Neuronal stem cell (in vitro differentiated cells): ENCODE measurements at regions not wholly inside any gene's neighbourhood (a gene's known extent, or its start where the extent isn't known, plus 50 kb on each side); places are given as distances from the start of the nearest gene placed in this dataset.

Experiments
- DNase-seq: peaks from one replicate; pipeline ENCODE4 v3.0.0-alpha.2; 2013; ENCODE audit warnings: low spot score
- H2AFZ ChIP-seq: one replicate; pipeline ENCODE4 v1.6.1; 2013; ENCODE audit warnings: mild to moderate bottlenecking, low read length, inconsistent platforms
- H2AK5ac ChIP-seq: 2 replicates; pipeline ENCODE4 v1.6.1; 2013; ENCODE audit warnings: low read depth, mild to moderate bottlenecking, inconsistent platforms, low read length, moderate library complexity, mixed read lengths
- H2BK120ac ChIP-seq: 2 replicates; pipeline ENCODE4 v1.6.1; 2013; ENCODE audit warnings: low read depth, mild to moderate bottlenecking, inconsistent platforms, low read length, moderate library complexity, mixed read lengths
- H2BK12ac ChIP-seq: one replicate; pipeline ENCODE4 v1.6.1; 2013; ENCODE audit warnings: low read length, inconsistent platforms
- H2BK15ac ChIP-seq: 2 replicates; pipeline ENCODE4 v1.6.1; 2013; ENCODE audit warnings: mild to moderate bottlenecking, low read length, inconsistent platforms, mixed read lengths
- H2BK5ac ChIP-seq: one replicate; pipeline ENCODE4 v1.6.1; 2013; ENCODE audit warnings: inconsistent platforms, mild to moderate bottlenecking, low read length, moderate library complexity
- H3K14ac ChIP-seq: one replicate; pipeline ENCODE4 v1.6.1; 2013; ENCODE audit warnings: low read length, inconsistent platforms
- H3K18ac ChIP-seq: 2 replicates; pipeline ENCODE4 v1.6.1; 2013; ENCODE audit warnings: low read length, inconsistent platforms
- H3K23ac ChIP-seq: 2 replicates; pipeline ENCODE4 v1.6.1; 2013; ENCODE audit warnings: low read depth, mild to moderate bottlenecking, mixed read lengths, low read length, inconsistent platforms; ENCODE audit not compliant: poor library complexity
- H3K27ac ChIP-seq: replicated peaks from 3 replicates; pipeline ENCODE4 v1.5.1; 2013; ENCODE audit warnings: low read length, inconsistent platforms
- H3K27me3 ChIP-seq, 3 experiments: 2 replicates each; pipeline ENCODE4 v1.6.1; 2013; ENCODE audit warnings: low read length in 3 of 3, mild to moderate bottlenecking in 2 of 3, inconsistent platforms in 1 of 3, low read depth in 1 of 3, mixed read lengths in 1 of 3, moderate library complexity in 1 of 3; ENCODE audit not compliant: control insufficient read depth in 3 of 3, insufficient read depth in 3 of 3
- H3K36me3 ChIP-seq, 2 donors: replicated peaks in 1 of 2; 2 replicates each; pipeline ENCODE4 v1.6.1; 2013; ENCODE audit warnings: low read length in 2 of 2; ENCODE audit not compliant: control insufficient read depth in 2 of 2, insufficient read depth in 2 of 2
- H3K4ac ChIP-seq: 2 replicates; pipeline ENCODE4 v1.6.1; 2013; ENCODE audit warnings: inconsistent platforms, mild to moderate bottlenecking, low read length, moderate library complexity
- H3K4me1 ChIP-seq, 2 donors: 1 replicate in 1 of 2; 2 replicates in 1 of 2; pipeline ENCODE4 v1.6.1; 2013; ENCODE audit warnings: low read length in 2 of 2, low read depth in 1 of 2; ENCODE audit not compliant: control insufficient read depth in 2 of 2, insufficient read depth in 1 of 2
- H3K4me2 ChIP-seq: one replicate; pipeline ENCODE4 v1.6.1; 2013; ENCODE audit warnings: mild to moderate bottlenecking, low read length, inconsistent platforms; ENCODE audit not compliant: insufficient read depth, poor library complexity, severe bottlenecking
- H3K4me3 ChIP-seq, 2 donors: 2 replicates each; pipeline ENCODE4 v1.5.1; 2013; ENCODE audit warnings: low read length in 2 of 2, mild to moderate bottlenecking in 2 of 2, inconsistent platforms in 1 of 2, moderate library complexity in 1 of 2
- H3K79me1 ChIP-seq: one replicate; pipeline ENCODE4 v1.6.1; 2013; ENCODE audit warnings: low read depth, mild to moderate bottlenecking, inconsistent platforms, low read length, moderate library complexity
- H3K9ac ChIP-seq: one replicate; pipeline ENCODE4 v1.6.1; 2013; ENCODE audit warnings: mild to moderate bottlenecking, low read depth, low read length, inconsistent platforms; ENCODE audit not compliant: poor library complexity
- H3K9me3 ChIP-seq, 2 donors: replicated peaks in 1 of 2; 2 replicates each; pipeline versions ENCODE3 to v1.6.1; 2013; ENCODE audit warnings: low read length in 2 of 2, mild to moderate bottlenecking in 2 of 2, inconsistent platforms in 1 of 2, low read depth in 1 of 2, mixed read lengths in 1 of 2, moderate library complexity in 1 of 2; ENCODE audit not compliant: control insufficient read depth in 2 of 2, insufficient read depth in 1 of 2
- H4K8ac ChIP-seq: one replicate; pipeline ENCODE4 v1.6.1; 2013; ENCODE audit warnings: low read depth, mild to moderate bottlenecking, inconsistent platforms, low read length, moderate library complexity
- H4K91ac ChIP-seq: one replicate; pipeline ENCODE4 v1.6.1; 2013; ENCODE audit warnings: low read length, low read depth, mild to moderate bottlenecking, inconsistent platforms; ENCODE audit not compliant: poor library complexity
- WGBS, 2 donors: extraction: QIAGEN DNeasy Blood & Tissue Kit; methylation state at CpG; one replicate each; pipeline ENCODE4 v1.1.7; 2013; ENCODE audit warnings: missing lambda C conversion rate in 2 of 2, mixed read lengths in 1 of 2; ENCODE audit not compliant: insufficient read length in 2 of 2, insufficient replicate concordance in 1 of 2; ENCODE audit errors: extremely low coverage in 2 of 2; 5-methylcytosine and 5-hydroxymethylcytosine counted together

GRCh38 chr2:729376-729861 lies 52.2 kb upstream of the TMEM18 start:
- Histone ChIP-seq H3K4me2 (no peak overlapping the region), H3K9me3 (peaks cover 0 to 4% of the 10 kb centered on the region in 2 donors), H3K4me3 (no peak overlapping the region), H3K14ac (no peak overlapping the region), H4K8ac (no peak overlapping the region), H2BK120ac (no peak overlapping the region), H2BK15ac (no peak overlapping the region), H3K4ac (no peak overlapping the region), H2BK12ac (no peak overlapping the region), H2BK5ac (no peak overlapping the region), H3K36me3 (peaks cover 0 to 4% of the 10 kb centered on the region in 2 donors), H3K23ac (no peak overlapping the region), H3K27me3 (peaks cover 0 to 4% (median 0%) of the 10 kb centered on the region in 3 experiments), H3K4me1 (no peaks in the 10 kb centered on the region), H3K9ac (no peak overlapping the region), H4K91ac (no peak overlapping the region), H2AFZ (no peak overlapping the region), H2AK5ac (no peak overlapping the region), H3K18ac (no peak overlapping the region), H3K27ac (no peak overlapping the region), H3K79me1 (no peaks in the 10 kb centered on the region)
- WGBS, 2 donors: no CpG with 5 or more reads among the region's 10 CpGs
- DNase-seq: no peak

- Histone ChIP-seq H3K18ac (no peak overlapping the region), H3K4ac (peak overlapping the region; percentile 19), H2AK5ac (no peak overlapping the region), H3K27me3 (peaks cover 0 to 10% (median 0%) of the 10 kb centered on the region in 3 experiments), H3K79me1 (no peaks in the 10 kb centered on the region), H3K36me3 (peaks cover 0 to 4% of the 10 kb centered on the region in 2 donors), H3K4me3 (peak overlapping the region in 1 of 2 donors; percentile 23), H3K4me1 (no peaks in the 10 kb centered on the region), H3K4me2 (no peak overlapping the region), H3K9ac (no peak overlapping the region), H2AFZ (no peak overlapping the region), H3K23ac (peak overlapping the region; percentile 26), H2BK15ac (no peak overlapping the region), H3K14ac (no peak overlapping the region), H2BK120ac (no peak overlapping the region), H2BK12ac (no peak overlapping the region), H4K8ac (no peak overlapping the region), H3K27ac (no peak overlapping the region), H3K9me3 (peaks cover 0 to 4% of the 10 kb centered on the region in 2 donors), H2BK5ac (no peak overlapping the region), H4K91ac (no peak overlapping the region)
- WGBS, 2 donors: no CpG with 5 or more reads among the region's 1 CpG
- DNase-seq: no peak
Observed at GRCh38 chr2:728165-728564, 51.0 kb upstream of the TMEM18 start.

- no peak overlapping the region for H3K4ac ChIP-seq
- peaks cover 0 to 10% (median 0%) of the 10 kb centered on the region in 3 experiments for H3K27me3 ChIP-seq
- no peak overlapping the region for H4K8ac ChIP-seq
- no peak for DNase-seq
- H3K4me2 ChIP-seq: no peak overlapping the region
- no peak overlapping the region for H3K18ac ChIP-seq
- H2BK120ac ChIP-seq: no peak overlapping the region
- H3K27ac ChIP-seq: no peak overlapping the region
- no peak overlapping the region for H2AK5ac ChIP-seq
- H2AFZ ChIP-seq: no peak overlapping the region
- H2BK5ac ChIP-seq: no peak overlapping the region
- H2BK12ac ChIP-seq: no peak overlapping the region
- H3K36me3 ChIP-seq: peaks cover 0 to 4% of the 10 kb centered on the region in 2 donors
- no peak overlapping the region for H2BK15ac ChIP-seq
- no peaks in the 10 kb centered on the region for H3K79me1 ChIP-seq
- H3K4me1 ChIP-seq: no peaks in the 10 kb centered on the region
- H3K4me3 ChIP-seq: no peak overlapping the region
- no peak overlapping the region for H3K23ac ChIP-seq
- no CpG with 5 or more reads among the region's 6 CpGs for WGBS, 2 donors
- H3K14ac ChIP-seq: no peak overlapping the region
- H4K91ac ChIP-seq: no peak overlapping the region
- H3K9ac ChIP-seq: no peak overlapping the region
- peaks cover 0 to 4% of the 10 kb centered on the region in 2 donors for H3K9me3 ChIP-seq
Observed at GRCh38 chr2:727071-727470, 49.9 kb upstream of the TMEM18 start.
